KG1 (cell line): ENCODE measurements at regions not wholly inside any gene's neighbourhood (a gene's known extent, or its start where the extent isn't known, plus 50 kb on each side); places are given as distances from the start of the nearest gene placed in this dataset.
"Not testable (repeated sequence)": the region's sequence is repeated elsewhere in the genome, so short reads cannot be mapped to it uniquely, and the experiment has no call there.

Experiments used
- DNase-seq: peaks from one replicate; lab custom pipeline; 2025; lab: John Stamatoyannopoulos, UW

DNA sequence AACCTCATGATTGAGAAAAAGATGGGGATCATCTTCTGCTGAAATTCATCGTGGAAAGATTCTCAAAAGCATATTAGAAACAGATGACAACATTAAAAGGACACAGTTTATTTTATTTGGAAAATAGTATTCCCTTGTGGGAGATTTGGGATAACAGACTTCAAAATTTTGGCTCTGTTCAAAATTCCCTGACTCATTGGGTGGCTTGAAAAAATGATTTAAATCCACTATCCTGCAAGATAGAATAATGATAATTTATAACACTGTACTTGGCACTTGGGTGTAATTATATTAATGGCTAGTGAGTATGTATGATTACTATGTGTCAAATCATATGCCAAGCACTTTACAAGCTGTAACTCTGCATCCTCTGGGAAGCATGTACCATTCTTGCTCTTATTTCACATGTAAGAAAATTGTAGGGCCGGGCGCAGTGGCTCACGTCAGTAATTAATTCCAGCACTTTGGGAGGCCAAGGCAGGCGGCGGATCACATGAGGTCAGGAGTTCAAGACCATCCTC is 128.8 kb downstream of the LMNTD1 start:
- no peak for DNase-seq

DNA sequence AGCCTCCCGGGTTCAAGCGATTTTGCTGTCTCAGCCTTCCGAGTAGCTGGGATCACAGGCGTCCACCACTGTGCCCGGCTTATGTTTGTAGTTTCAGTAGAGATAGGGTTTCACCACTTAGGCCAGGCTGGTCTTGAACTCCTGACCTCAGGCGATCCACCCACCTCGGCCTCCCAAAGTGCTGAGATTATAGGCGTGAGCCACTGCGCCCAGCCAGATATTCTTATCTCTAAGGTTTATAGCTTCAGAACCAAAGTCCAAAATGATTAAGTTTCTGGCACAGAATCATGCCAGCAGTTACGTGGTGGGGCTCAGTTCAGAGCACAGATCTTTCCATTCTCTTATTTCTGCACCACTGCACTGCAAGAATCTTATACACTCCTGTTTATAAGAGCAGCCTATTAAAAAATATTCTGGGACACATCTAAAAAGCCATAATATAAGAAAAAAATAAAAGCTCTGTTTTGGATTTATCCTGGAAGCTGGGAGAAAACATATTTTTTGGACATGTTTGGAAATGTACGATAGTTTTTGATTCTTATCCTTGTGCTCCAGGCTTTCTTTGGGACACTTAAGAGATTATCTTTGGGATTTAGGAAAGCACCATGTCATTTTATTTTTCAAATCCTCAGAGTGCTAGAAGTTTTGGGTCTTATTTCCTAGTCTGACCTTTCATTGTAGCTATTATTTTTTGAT is 129.6 kb downstream of the LMNTD1 start:
- DNase-seq = no peak

GRCh38 chr12:25422241-25422640 is 130.8 kb downstream of the LMNTD1 start:
- no peak for DNase-seq

DNA sequence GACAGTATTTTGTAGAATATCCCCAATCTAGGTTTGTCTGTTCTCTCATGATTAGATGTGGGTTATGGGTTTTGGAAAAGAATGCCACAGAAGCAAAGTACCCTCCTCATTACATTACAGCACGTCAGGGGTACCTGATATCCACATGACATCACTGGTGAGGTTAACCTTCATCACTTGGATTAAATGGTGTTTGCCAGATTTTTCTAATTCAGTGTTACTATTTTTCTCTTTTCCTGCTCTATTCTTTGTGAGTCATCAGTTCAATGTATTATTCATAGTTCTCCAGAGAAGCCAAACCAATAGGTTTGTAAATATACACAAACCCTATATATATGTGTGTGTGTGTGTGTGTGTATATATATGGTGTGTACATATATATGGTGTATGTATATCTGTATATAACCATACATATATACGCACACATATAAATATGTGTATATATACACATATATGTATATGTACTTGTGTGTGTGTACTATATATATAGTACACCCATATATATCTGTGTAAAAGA is 131.4 kb downstream of the LMNTD1 start:
- no peak for DNase-seq

DNA sequence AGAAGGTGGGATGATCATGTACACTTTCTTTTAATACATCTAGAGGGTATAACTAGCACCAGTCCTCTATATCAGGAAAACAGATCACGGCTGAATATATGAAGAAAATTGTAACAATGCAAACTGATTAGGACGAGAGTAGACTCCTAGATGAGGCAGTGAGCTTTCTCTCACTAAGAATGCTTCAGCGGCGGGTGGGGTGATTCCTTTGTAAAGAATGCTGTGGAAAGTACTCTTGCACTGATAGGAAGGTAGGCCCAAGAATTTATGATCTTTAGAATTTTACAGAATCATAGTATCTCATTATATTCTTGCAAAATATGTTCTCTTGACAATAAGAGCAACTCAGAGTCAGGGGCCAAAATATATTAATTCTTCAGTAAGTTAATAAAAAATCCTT is 133.0 kb downstream of the LMNTD1 start:
- DNase-seq = no peak

DNA sequence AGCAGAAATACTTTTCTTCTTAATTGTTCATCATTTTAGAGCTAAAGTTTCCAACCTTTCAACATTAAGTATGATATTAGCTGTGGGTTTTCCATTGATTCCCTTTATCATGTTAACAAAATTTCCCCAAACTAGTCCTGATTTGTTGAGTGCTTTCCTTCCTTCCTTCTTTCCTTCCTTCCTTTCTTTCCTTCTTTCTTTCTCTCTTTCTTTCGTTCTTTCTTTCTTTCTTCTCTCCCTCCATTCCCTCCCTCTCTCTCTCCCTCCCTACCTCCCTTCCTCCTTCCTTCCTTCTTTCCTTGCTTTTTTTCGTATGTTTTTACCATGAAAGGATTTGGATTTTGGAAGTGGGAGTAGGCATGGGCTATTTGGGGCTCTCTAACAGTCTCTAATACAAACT is 133.5 kb downstream of the LMNTD1 start:
- DNase-seq = no peak

- no peak for DNase-seq
Measured at GRCh38 chr12:25417071-25417470, 136.0 kb downstream of the LMNTD1 start.

DNA sequence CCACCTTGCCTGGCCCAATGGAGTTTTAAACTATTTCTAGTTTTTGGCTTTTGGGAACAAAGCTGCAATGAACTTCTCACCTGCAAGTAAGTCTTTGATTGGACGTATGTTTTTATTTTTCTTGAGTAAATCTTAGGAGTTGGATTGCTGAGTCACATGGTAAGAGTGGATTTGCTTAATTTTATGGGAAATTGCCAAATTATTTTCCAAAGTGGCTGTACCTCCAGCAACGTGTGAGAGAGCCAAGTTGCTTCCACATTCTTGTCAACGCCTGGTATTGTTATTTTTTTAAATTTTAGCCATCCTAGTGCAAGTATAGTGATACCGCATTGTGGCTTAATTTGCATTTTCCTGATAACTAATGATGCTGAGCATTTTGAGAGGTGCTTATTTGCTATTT is 136.6 kb downstream of the LMNTD1 start:
- no peak for DNase-seq

DNA sequence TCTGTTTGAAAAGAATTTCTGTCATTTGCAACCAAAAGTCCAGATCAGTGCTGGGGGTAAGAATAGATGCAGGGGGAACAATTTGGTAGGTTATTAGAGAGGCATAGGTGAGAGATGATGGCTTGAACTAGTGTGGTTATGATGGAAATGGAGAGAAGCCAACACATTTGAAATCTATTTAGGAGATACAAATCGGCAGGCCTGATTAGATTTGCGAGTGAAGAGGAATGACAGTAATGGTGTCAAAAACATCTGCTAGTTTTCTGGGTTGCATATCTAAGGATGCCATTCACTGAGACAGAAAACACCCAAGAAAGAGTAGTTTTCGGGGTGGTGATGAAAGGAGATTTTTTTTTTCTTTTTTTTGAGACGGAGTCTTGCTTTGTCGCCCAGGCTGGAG is 138.1 kb downstream of the LMNTD1 start:
- no peak for DNase-seq

GRCh38 chr12:25412735-25413134 is 140.3 kb downstream of the LMNTD1 start:
- no peak for DNase-seq

- no peak for DNase-seq
Measured at GRCh38 chr12:25404955-25405354, 148.1 kb downstream of the LMNTD1 start.

GRCh38 chr12:25401547-25402345 is 151.0 kb upstream of the KRAS start:
- no peak for DNase-seq

- no peak for DNase-seq
Measured at GRCh38 chr12:25397001-25397400, 146.3 kb upstream of the KRAS start.

- no peak for DNase-seq
Measured at GRCh38 chr12:25395227-25395626, 144.5 kb upstream of the KRAS start.

DNA sequence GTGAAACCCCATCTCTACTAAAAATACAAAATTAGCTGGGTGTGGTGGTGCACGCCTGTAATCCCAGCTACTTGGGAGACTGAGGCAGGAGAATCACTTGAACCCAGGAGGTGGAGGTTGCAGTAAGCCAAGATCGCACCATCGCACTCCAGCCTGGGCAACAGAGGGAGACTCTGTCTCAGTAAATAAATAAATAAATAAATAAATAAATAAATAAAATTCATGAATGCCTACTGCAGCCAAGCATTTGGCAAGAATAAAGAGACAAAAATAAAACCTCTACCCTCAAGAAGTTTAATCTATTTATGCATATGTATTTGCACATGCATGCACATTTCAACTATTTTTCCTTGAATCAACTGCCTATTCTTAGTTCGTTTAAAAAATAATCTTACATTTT is 144.0 kb upstream of the KRAS start:
- not testable (repeated sequence) for DNase-seq

DNA sequence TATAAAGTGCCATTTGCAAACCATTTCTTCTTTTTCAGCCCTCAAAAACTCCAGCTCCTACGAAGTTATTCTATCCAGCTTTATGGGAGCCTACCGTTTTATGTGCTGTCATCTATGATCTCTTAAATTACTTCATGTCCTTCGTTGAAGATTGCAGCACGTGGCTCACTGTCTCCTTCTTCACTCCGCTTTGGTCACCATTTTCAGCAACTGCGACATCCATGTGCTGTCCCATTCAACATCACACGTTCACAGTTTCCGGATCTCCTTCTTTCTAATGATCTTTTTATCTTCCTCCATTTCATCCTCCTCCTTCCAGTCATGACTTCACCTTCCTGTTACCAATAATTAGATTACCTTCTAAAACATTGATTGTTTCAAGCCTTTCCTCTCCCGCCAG is 143.3 kb upstream of the KRAS start:
- DNase-seq = no peak

DNA sequence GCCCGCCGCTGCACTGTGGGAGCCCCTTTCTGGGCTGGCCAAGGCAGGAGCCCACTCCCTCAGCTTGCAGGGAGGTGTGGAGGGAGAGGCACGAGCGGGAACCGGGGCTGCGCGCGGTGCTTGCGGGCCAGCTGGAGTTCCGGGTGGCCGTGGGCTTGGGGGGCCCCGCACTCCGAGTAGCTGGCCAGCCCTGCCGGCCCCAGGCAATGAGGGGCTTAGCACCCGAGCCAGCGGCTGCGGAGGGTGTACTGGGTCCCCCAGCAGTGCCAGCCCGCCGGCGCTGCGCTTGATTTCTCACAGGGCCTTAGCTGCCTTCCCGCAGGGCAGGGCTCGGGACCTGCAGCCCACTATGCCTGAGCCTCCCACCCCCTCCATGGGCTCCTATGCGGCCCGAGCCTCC is 140.6 kb upstream of the KRAS start:
- not testable (repeated sequence) for DNase-seq

GRCh38 chr12:25388183-25388582 is 137.5 kb upstream of the KRAS start:
- DNase-seq = no peak

- DNase-seq = no peak
Measured at GRCh38 chr12:25387732-25388050, 137.0 kb upstream of the KRAS start.

GRCh38 chr12:25386831-25387731 is 136.4 kb upstream of the KRAS start:
- peak; percentile 72 for DNase-seq

DNA sequence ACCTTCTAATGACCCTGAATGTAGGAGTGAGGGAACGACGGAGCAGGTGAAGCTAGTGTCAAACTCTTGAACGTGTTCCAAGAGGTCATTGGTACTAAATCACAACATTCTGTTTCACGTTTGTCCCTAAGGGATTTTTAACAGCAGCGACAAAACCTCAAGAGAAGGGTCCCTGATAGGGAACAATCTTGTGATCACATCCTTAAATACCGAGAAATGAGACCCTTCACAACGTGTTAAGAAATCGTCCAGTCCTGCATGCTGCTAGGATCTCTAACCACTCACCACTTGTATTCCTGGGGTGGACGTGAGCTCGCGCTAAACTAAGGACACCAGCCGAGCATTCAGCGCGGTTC is 134.1 kb upstream of the KRAS start:
- no peak for DNase-seq
